Calu3 (cell line): ENCODE measurements at regions not wholly inside any gene's neighbourhood (a gene's known extent, or its start where the extent isn't known, plus 50 kb on each side); places are given as distances from the start of the nearest gene placed in this dataset.
"Not testable (repeated sequence)": the region's sequence is repeated elsewhere in the genome, so short reads cannot be mapped to it uniquely, and the experiment has no call there.

Experiments
- BruUV-seq: library from RNA; stranded (reverse); fragments of 400-500 nt; replicated peaks from 2 replicates; lab custom pipeline; 2021; lab: Mats Ljungman, UMichigan
- CTCF ChIA-PET: fragments of 300-600 bp; sonication (Branson Sonifier 250); formaldehyde crosslinking; loops from one replicate; lab custom pipeline; 2022; ENCODE audit warnings: antibody characterized with exemption; lab: Charles Lee
- DNase-seq: peaks from one replicate; pipeline ENCODE4 v3.0.0; 2022
- H3K27ac Mint-ChIP-seq: one replicate; pipeline ENCODE4 v1.8.0; 2022; ENCODE audit warnings: mixed read lengths; ENCODE audit not compliant: unreplicated experiment
- H3K27me3 Mint-ChIP-seq: one replicate; pipeline ENCODE4 v1.8.0; 2022; ENCODE audit warnings: mixed read lengths; ENCODE audit not compliant: unreplicated experiment
- H3K36me3 Mint-ChIP-seq: one replicate; pipeline ENCODE4 v1.8.0; 2022; ENCODE audit warnings: mild to moderate bottlenecking, moderate library complexity, mixed read lengths; ENCODE audit not compliant: insufficient read depth, unreplicated experiment
- H3K4me1 Mint-ChIP-seq: one replicate; pipeline ENCODE4 v1.8.0; 2022; ENCODE audit warnings: mild to moderate bottlenecking, low read depth, mixed read lengths; ENCODE audit not compliant: unreplicated experiment
- H3K4me3 Mint-ChIP-seq: one replicate; pipeline ENCODE4 v1.8.0; 2022; ENCODE audit warnings: mild to moderate bottlenecking, low read depth, moderate library complexity, mixed read lengths; ENCODE audit not compliant: unreplicated experiment
- H3K9me3 Mint-ChIP-seq: one replicate; pipeline ENCODE4 v1.8.0; 2022; ENCODE audit warnings: low read depth, mixed read lengths; ENCODE audit not compliant: unreplicated experiment
- intact Hi-C: fragments of 100-400 bp; cut with micrococcal nuclease; formaldehyde crosslinking; loops from one replicate; pipeline ENCODE4 v1.10.0; 2022; ENCODE audit not compliant: unreplicated experiment
- TF ChIP-seq, protein P1 (sequence below): fragments of 200-600 bp; IDR thresholded peaks from one replicate; pipeline ENCODE4 v1.8.0; 2022; ENCODE audit warnings: antibody characterized with exemption; ENCODE audit not compliant: unreplicated experiment

DNA sequence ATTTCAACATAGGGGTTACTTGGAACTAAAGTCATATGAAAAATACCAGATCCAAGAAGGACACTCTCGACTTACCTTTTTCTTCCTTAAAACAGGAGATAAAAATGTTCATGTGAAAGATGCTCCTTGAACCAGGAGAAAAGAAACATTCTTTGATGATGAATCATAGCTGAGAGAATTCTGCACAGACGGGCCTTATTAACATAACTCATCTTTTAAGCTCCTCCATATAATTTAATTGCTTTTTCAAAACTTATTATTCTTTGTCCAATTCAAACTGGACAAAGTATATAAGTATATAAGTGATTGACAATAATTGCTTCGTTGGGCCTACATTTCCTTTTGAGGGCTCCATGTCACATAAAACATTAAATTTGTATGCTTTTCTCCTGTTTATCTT lies 945.2 kb upstream of the C9orf72 start:
- CTCF ChIA-PET = no interaction called here
- no peak for DNase-seq
- no peak overlapping the region for H3K27ac Mint-ChIP-seq
- intact Hi-C loops = no loop called here
- TF ChIP-seq, protein P1, sequence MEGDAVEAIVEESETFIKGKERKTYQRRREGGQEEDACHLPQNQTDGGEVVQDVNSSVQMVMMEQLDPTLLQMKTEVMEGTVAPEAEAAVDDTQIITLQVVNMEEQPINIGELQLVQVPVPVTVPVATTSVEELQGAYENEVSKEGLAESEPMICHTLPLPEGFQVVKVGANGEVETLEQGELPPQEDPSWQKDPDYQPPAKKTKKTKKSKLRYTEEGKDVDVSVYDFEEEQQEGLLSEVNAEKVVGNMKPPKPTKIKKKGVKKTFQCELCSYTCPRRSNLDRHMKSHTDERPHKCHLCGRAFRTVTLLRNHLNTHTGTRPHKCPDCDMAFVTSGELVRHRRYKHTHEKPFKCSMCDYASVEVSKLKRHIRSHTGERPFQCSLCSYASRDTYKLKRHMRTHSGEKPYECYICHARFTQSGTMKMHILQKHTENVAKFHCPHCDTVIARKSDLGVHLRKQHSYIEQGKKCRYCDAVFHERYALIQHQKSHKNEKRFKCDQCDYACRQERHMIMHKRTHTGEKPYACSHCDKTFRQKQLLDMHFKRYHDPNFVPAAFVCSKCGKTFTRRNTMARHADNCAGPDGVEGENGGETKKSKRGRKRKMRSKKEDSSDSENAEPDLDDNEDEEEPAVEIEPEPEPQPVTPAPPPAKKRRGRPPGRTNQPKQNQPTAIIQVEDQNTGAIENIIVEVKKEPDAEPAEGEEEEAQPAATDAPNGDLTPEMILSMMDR = no peak
- no peaks in the 10 kb centered on the region for H3K4me1 Mint-ChIP-seq
- peaks cover 6% of the 10 kb centered on the region for H3K9me3 Mint-ChIP-seq
- BruUV-seq = no TSS peak
- H3K27me3 Mint-ChIP-seq = no peaks in the 10 kb centered on the region
- no peaks in the 10 kb centered on the region for H3K36me3 Mint-ChIP-seq
- H3K4me3 Mint-ChIP-seq = no peak overlapping the region

DNA sequence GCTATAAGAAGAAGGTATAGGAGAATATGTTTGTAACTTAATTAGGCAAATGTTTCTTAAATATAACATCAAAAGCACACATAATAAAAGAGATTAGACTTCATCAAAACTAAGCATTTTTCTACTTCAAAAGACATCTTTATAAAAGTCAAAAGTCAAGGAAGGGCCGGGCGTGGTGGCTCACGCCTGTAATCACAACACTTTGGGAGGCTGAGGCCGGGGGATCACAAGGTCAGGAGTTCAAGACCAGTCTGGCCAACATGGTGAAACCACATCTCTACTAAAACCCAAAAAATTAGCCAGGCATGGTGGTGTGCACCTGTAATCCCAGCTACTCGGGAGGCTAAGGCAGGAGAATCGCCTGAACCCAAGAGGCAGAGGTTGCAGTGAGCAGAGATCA lies 951.0 kb upstream of the C9orf72 start:
- H3K36me3 Mint-ChIP-seq, DNase-seq, H3K27ac Mint-ChIP-seq, H3K4me3 Mint-ChIP-seq, BruUV-seq, H3K9me3 Mint-ChIP-seq, H3K4me1 Mint-ChIP-seq, CTCF ChIA-PET, intact Hi-C loops, H3K27me3 Mint-ChIP-seq: not testable (repeated sequence)

DNA sequence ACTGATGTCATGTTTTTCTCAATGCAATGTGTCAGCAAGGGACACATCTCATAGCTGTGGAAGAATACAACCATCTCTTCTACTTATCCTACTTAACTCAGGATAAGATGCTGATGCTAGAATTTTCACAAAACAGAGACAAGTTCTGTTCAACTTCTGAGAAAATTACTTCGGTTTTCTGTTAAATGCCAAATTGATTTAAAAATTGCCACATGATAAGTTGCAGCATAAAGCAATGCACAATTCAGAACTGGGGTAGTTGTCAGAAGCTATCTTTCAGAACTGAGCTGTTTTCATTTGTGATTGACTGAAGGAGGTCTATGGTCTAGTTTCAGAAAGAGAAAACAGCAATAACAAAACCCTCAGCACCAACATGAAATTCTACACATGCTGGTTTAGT lies 954.8 kb upstream of the C9orf72 start:
- H3K9me3 Mint-ChIP-seq = no peaks in the 10 kb centered on the region
- TF ChIP-seq, protein P1 = no peak
- H3K27ac Mint-ChIP-seq = no peak overlapping the region
- DNase-seq = no peak
- H3K4me3 Mint-ChIP-seq = no peak overlapping the region
- CTCF ChIA-PET = no interaction called here
- intact Hi-C loops = no loop called here
- H3K4me1 Mint-ChIP-seq = no peaks in the 10 kb centered on the region
- BruUV-seq = no TSS peak
- H3K27me3 Mint-ChIP-seq = no peaks in the 10 kb centered on the region
- no peaks in the 10 kb centered on the region for H3K36me3 Mint-ChIP-seq

DNA sequence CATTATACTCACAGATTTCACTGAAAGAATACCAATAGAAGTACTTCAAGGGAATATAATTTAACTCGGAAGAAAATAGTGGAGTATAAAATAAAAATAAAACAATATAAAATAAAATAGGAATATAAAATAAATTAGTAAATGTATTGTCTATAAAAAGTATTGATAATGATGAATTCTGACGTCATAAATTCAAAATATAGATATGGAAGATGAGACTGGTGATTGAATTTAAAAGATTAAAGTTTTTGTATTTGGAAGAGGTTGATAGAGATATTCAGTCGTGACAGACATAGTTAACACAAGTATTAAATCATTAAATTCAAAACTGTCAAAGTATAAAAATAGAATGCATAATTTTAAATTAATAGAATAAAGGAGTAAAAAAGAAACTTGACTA lies 964.9 kb upstream of the C9orf72 start:
- H3K27me3 Mint-ChIP-seq = no peaks in the 10 kb centered on the region

DNA sequence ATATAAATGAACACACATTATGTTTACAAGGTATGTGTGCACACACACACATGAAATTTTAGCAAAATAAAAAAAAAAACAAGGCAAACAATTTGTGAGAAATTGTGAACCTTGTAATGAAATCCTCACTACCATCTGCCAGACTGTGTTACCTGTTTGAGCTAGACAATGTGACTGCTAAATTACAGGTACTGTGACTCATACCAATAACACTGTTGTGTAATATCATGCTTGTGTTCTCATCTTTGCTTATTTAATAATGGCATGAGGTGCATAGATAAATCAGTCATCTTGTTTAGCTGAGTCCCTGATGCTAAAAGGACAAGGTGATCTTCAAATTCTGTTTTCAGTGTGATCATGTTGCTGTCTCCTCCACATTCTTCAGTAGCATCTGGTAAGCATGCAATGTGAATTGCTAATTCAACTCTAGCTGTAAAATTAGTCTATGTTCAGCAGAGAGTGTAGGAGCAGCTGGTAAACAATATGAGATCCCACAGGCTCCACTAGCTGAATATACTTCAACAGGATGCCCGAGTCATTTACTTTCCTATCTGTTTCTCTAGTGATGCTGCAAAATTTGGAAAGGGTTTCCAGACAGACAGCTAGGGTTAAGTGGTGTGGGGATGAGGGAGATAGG lies 966.3 kb upstream of the C9orf72 start:
- no peak overlapping the region for H3K27ac Mint-ChIP-seq
- H3K36me3 Mint-ChIP-seq = no peaks in the 10 kb centered on the region
- intact Hi-C loops = no loop called here
- TF ChIP-seq, protein P1 = no peak
- no peak overlapping the region for H3K4me3 Mint-ChIP-seq
- DNase-seq = no peak
- no peaks in the 10 kb centered on the region for H3K4me1 Mint-ChIP-seq
- CTCF ChIA-PET = no interaction called here
- BruUV-seq = no TSS peak
- no peaks in the 10 kb centered on the region for H3K9me3 Mint-ChIP-seq
- H3K27me3 Mint-ChIP-seq = no peaks in the 10 kb centered on the region

More for the DNA sequence above, 964.9 kb upstream of the C9orf72 start:
- no peak for DNase-seq
- Mint-ChIP-seq H3K4me1 (no peaks in the 10 kb centered on the region), H3K27ac (no peak overlapping the region), H3K4me3 (no peak overlapping the region), H3K9me3 (no peaks in the 10 kb centered on the region), H3K36me3 (no peaks in the 10 kb centered on the region)
- BruUV-seq = no TSS peak
- TF ChIP-seq, protein P1 = no peak
- intact Hi-C loops = no loop called here
- CTCF ChIA-PET = no interaction called here
